Astrocyte (in vitro differentiated cells and primary cell): ENCODE measurements at regions not wholly inside any gene's neighbourhood (a gene's known extent, or its start where the extent isn't known, plus 50 kb on each side); places are given as distances from the start of the nearest gene placed in this dataset.

Source experiments
- EZH2 ChIP-seq: IDR thresholded peaks from 2 replicates; pipeline ENCODE4 v1.6.1; 2012; ENCODE audit warnings: mild to moderate bottlenecking, low read length, inconsistent platforms; ENCODE audit not compliant: insufficient read depth
- TF ChIP-seq, protein P1 (sequence below): IDR thresholded peaks from 2 replicates; pipeline ENCODE4 v1.5.1; 2011; ENCODE audit warnings: low read depth, mild to moderate bottlenecking, inconsistent platforms, low read length, moderate library complexity; ENCODE audit not compliant: insufficient read depth

DNA sequence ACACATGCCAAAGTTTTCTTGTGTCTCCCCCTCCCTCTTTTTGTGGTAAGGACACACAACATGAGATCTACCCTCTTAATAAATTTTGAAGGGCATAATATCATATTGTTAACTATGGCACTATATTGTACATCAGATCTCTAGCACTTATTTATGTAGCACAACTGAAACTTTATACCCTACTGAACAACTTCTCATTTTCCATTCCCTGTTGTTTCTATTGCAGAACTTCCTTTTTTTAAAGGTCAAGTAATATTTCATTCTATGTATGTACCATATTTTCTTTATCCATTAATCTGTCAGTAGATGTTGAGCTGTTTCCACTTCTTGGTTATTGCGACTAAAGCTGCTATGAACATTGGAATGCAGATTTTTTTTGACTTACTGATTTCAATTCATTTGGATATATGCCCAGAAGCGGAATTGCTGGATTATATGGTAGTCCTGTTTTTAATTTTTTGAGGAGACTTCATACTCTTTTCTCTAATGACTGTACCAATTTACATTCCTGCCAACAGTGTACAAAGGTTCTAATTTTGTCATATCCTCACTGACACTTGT lies 305.3 kb downstream of the PRR16 start:
- TF ChIP-seq, protein P1, sequence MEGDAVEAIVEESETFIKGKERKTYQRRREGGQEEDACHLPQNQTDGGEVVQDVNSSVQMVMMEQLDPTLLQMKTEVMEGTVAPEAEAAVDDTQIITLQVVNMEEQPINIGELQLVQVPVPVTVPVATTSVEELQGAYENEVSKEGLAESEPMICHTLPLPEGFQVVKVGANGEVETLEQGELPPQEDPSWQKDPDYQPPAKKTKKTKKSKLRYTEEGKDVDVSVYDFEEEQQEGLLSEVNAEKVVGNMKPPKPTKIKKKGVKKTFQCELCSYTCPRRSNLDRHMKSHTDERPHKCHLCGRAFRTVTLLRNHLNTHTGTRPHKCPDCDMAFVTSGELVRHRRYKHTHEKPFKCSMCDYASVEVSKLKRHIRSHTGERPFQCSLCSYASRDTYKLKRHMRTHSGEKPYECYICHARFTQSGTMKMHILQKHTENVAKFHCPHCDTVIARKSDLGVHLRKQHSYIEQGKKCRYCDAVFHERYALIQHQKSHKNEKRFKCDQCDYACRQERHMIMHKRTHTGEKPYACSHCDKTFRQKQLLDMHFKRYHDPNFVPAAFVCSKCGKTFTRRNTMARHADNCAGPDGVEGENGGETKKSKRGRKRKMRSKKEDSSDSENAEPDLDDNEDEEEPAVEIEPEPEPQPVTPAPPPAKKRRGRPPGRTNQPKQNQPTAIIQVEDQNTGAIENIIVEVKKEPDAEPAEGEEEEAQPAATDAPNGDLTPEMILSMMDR = no peak
- TF ChIP-seq EZH2 = no peak
